GM19328 (cell line): ENCODE measurements at regions not wholly inside any gene's neighbourhood (a gene's known extent, or its start where the extent isn't known, plus 50 kb on each side); places are given as distances from the start of the nearest gene placed in this dataset.
"Not testable (repeated sequence)": the region's sequence is repeated elsewhere in the genome, so short reads cannot be mapped to it uniquely, and the experiment has no call there.

Experiments
- ATAC-seq: cut with Tn5 transposase; IDR thresholded peaks from one replicate; pipeline ENCODE4 v1.9.1; 2021; ENCODE audit warnings: mild to moderate bottlenecking, moderate library complexity; ENCODE audit not compliant: unreplicated experiment

DNA sequence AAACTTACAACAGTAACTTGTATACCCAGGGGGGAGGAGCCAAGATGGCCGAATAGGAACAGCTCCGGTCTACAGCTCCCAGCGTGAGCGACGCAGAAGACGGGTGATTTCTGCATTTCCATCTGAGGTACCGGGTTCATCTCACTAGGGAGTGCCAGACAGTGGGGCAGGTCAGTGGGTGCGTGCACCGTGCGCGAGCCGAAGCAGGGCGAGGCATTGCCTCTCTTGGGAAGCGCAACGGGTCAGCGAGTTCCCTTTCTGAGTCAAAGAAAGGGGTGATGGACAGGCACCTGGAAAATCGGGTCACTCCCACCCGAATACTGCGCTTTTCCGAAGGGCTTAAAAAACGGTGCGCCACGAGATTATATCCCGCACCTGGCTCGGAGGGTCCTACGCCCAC lies 278.8 kb downstream of the FAM47B start:
- not testable (repeated sequence) for ATAC-seq

DNA sequence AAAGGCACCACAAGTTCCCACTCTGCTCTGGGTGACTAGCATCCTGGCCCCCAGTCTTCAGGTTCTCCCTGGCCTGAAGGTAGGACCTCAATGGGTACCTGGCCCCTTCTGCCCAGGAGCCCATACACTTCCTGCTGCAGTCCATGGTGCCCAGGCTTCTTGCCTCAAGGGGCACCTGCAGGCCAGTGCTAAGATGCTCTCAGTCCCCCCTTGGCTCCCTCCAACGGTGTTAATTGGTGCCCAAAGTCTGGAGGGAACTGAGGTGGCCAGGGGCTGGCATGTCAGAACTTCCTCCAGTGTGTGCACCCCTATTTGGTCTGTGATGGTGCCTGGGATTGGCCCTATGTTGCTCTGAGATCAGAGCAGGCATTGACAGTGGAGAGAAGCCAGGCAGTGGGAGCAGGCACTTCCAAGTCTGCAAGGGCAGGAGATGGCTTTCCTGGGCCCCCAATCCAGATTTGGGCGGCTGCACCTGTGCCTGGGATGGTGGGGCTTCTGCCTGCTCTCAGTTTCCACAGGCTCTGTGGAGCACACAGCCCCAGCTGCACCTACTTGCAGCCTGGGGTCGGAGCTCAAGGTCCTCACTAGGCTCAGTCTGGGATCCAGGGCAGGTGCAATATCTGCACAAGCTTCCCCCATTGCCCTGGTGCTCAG lies 301.6 kb downstream of the FAM47B start:
- ATAC-seq: no peak

DNA sequence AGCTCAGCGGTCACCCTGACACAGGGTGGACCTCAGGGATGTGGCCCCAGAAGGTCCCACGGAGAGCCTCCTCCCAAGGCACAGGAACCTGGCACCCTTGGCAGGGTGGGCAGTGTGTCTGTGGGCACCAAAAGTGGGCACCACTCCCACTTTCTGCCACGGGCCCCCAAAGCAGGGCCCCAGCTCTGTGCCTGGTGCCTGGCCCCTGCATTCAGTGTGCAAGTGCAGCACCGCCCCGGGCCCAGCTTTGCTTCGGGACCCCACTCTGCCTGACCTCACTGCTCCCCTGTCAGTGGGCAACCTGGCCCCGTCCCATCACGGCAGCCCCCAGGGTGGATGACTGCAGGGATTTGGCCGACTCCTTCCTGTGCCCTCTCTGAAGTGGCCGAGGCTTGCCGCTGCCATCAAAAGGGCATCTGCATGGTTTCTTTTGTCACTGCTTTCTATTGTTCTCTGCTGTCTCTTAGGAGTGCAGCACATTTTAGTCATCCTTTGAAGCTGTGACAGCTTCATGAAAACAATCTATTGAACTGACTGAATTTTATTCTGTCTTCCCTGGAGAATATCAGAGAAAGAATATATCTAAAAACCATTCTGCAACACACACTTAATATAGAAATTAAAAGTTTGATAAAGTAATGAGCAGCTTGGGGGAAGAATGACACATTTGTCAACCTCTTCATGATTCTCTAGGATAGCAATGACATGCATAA lies 302.4 kb downstream of the FAM47B start:
- no peak for ATAC-seq

DNA sequence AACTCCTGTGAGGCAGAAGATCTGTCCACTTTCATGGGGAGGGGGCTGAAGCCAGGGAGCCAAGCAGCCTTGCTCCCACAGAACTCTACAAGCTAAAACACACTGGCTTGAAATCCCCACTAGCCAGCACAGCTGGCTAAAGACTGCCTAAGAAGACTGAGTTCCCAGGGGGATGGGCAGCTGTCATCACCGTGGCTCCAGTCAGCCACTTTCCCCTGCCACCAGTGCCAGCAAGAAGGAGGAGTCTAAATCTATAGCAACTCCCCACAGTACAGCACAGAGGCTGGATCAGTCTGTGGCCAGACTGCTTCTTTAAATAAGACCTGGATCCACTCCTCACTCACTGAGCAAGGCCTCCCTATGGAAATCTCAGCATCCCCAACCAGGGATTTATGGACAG lies 308.6 kb downstream of the FAM47B start:
- ATAC-seq: no peak

DNA sequence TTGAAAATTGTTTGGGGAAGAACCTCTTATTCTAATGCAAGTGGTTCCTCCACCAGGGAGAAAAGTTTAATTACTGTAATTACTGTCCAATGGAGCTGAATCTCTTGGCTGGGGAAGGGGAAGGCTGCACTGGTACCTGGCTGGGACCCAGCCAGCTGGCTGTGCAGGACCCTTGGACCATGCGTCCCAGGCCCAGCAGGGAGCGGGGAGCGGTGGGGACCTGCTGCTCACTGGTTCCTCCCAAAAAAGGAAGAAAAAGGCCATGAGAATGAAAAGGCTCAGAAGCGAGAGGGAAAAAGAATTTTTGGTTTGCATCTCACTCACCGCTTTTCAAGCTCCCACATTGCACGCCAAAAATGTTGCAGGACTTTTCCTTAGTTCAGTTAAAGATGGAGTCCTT lies 333.5 kb downstream of the FAM47B start:
- no peak for ATAC-seq

DNA sequence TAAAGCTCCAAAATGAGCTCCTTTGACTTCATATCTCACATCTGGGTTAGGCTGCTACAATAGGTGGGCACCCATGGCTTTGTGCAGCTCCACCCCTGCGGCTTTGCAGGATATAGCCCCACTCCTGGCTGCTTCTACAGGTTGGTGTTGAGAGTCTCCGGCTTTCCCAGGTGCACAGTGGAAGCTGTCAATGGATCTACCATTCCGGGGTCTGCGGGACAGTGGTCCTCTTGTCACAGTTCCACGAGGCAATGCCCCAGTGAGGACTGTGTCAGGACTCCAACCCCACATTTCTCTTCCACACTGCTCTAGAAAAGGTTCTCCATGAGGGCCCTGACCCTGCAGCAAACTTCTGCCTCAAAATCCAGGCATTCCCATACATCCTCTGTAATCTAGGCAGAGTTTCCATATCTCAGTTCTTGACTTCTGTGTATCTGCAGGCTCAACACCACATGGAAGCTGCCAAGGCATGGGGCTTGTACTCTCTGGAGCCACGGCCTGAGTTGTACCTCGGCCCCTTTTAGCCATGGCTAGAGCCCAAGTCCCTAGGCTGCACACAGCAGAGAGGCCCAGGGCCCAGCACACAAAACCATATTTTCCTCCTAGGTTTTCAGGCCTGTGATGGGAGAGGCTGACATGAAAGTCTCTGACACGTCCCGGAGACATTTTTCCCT lies 342.8 kb downstream of the FAM47B start:
- no peak for ATAC-seq

DNA sequence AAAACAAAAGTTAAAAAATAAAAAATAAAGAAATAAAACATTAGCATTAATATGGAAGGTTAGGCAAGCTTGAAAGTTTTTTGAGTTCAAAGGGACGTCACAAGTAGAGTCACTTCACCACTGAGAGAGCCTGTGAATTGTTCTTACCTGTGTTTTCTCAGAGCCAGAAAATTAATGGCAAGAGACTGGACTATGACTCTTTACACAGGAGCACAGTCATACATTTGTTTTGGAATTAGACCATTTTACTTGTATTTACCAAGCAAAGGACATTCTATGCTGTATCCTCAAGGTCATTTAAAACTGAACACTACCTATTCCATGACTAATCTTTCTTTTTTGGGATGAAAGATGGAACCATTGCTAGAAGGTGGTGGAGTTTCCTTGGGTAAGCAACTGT lies 346.1 kb downstream of the FAM47B start:
- ATAC-seq: no peak

DNA sequence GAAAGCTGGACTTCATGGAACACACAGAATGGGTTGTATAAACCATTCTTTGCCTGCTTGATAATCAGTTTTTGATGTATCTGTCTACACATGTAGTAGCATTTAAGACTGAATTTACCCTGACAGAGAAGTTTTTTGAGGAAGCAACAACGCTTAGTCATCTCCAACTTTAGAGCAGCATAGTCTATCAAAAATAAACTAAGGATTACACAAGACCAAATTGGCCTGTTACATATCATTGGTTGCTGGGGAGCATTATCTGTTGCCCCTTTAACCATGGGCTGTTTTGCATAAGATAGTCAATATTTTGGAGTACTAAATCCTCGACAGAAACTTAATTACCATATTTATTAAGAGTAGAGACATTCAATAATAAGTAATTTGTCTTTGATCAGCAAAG lies 347.4 kb downstream of the FAM47B start:
- ATAC-seq: no peak

DNA sequence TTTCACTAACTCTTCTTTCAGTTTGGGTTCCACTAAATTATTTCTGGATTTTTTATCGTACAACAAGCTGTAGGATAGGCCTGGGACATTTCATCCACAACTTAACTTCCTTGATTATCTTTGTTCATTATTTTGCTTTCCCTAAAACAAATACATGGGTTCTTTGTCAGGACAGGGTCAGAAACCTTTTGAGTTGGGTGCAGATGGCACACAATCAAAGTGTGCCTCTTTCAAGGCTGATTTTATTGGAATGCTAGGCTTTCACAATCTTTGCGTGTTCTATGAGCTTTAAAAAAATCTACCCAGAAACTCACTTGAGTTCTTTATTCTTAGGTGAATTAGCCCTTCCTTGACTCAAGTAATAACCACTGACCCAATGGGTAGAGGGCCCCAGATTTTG lies 348.4 kb downstream of the FAM47B start:
- ATAC-seq: no peak

DNA sequence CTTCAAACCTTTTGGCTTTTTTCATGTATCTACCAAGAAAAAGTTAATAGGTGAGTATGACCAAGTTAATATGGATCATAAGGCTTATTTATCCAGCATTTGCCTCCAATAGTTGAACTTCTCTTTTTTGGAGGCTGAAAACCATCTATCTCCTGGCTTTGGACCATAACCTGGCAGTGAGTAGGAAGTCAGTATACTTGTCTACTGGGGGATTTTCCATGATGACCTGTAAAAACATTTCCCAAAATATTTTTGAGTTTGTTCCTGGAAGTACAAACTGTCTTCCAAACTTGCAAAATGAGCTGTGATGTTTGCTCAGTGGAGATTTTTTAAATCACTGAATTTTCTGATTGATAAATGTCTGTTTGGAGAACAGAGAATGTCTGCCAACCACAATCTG lies 349.9 kb downstream of the FAM47B start:
- ATAC-seq: no peak

DNA sequence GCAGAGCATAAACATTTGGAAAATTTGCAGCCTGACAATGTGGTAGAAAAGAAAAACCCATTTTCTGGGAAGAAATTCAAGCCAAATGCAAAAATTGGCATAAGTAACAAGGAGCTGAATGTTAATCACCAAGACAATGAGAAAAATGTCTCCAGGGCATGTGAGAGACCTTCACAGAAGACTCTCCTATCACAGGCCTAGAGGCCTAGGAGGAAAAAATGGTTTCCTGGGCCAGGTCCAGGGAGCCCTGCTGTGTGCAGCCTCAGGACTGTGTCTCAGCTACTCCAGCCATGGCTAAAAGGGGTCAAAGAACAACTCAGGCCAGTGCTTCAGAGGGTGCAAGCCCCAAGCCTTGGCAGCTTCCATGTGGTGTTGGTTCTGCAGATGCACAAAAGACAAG lies 362.4 kb downstream of the FAM47B start:
- not testable (repeated sequence) for ATAC-seq

DNA sequence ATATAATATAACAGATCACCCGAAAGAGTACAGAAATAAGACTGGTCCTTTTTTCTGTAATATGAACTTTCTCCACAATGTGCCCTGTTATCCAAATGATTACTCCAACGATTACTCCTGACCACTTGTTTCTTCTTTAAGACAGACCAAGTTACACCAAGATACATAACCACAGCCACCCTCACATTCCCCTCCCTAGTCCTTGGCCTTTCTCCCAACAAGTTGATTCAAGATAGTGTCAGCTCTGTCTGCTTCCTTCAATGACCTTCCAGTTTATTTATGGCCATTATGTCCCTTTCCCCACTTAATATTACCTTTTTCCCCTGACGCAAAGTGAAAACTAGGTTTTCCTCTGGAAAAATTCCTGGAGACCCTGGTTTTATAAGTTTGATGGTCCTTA lies 397.2 kb downstream of the FAM47B start:
- no peak for ATAC-seq

DNA sequence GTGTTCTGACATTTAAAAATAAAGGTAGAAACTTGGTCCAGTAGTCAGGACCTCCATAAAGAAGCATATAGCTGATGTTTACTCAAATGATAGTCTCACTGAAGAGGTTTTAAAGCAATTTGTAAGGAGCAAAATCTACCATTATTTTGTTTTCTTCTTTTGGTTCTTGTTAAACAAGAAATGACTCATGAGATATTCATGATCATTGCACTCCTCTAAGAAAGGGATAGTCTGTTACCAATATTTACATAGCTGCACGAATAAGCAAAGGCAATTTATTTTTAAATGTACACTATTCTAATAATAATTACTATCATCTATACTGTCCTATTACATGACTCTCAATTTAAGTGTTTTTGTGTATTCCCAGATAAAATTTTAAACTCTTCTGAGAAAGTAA lies 397.9 kb downstream of the FAM47B start:
- ATAC-seq: no peak

DNA sequence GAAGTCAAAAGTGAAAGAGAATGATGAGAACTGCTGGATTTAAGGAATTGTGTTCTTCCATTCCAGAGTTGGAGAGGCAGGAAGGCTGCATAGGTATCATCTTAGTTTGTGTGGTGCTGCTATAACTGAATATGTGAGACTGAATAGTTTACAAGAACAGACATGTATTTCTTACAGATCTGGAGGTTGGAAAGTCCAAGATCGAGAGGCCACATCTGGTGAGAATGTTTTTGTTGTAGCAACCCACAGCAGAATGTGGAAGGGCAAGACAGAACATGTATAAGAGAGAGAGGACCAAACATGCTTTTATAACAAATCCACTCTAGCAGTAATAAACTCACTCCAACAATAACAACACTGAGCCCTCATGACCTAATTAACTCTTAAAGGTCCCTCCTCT lies 408.6 kb downstream of the FAM47B start:
- no peak for ATAC-seq

DNA sequence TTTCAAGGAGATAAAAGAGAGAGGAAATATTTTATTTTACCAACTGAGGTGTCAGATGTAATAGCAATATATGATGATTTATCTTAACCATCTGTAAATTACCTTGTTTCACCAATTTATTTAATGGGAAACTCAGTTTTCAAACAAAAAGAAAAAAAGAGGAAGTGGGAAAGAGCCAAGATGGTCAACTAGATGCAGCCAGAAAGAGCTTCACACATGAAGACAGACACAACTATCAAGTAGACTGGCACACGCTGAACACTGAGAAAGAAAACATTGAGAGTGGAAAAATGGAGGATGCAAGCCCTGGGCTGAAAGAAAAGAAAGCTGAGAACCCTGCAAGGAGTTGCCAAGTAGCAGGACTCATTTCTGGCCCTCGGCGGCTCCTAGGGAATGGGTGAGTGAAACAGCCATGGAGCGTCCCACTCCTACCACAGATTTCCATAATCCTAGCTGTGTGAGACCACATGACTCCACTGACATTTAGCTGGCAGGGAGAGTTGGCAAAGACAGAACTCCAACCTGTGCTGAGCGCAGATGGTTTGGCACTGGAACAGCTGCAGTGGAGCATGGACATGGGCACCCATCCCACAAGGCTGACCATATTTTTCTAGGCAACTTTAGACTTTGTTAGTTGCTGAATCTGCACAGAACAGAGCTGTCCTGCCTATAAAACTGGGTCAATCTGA lies 409.3 kb downstream of the FAM47B start:
- no peak for ATAC-seq

DNA sequence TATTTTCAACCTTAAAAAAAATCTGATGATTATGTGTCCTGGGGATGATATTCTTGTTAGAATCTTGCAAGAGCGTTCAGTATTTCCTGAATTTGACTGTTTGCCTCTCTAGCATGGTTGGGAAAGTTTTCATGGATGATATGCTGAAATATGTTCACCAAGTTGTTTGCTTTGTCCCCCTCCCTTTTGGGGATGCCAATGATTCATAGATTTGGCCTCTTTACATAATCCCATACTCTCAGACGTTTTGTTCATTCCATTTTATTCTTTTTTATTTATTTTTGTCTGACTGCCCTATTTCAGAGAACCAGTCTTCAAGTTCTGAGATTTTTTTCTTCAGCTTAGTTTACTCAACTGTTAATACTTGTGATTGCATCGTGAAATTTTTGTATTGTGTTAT lies 415.1 kb downstream of the FAM47B start:
- ATAC-seq: no peak

DNA sequence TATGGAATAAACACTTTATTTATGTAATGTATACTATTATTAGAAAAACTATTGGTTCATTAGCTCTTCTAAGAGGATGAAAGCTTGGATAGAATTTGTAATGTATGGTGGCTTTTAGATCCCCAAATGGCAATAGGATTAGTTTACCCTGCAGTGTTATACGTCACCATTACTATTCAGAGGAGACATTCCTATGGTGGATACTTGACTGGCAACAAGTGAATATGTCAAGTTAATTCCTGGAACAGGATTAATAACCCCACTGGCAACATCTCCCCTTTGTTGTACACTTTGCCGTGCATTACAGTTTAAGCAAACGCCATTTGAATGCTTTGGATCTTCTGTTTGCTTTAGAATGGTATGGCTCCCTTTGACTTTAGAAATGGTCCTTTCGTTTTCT lies 420.3 kb downstream of the FAM47B start:
- no peak for ATAC-seq

DNA sequence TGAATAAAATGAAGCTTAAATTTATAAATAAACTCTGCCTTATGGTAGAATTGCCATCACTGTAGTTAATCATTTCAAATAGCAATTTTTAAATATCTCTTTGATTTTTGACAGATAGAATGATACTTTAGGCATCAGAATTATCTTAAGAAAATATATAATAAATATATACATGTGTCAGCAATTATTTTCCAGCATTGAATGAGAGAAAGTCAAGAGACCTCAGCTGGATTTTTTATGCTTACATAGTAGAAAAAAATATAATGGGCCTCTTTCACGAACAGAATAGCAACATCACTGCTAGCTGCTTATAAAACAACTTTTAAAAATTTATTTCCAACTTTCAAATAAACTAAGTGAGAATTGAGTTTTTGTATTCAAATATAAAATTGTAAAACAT lies 424.0 kb upstream of the MAGEB16 start:
- no peak for ATAC-seq

DNA sequence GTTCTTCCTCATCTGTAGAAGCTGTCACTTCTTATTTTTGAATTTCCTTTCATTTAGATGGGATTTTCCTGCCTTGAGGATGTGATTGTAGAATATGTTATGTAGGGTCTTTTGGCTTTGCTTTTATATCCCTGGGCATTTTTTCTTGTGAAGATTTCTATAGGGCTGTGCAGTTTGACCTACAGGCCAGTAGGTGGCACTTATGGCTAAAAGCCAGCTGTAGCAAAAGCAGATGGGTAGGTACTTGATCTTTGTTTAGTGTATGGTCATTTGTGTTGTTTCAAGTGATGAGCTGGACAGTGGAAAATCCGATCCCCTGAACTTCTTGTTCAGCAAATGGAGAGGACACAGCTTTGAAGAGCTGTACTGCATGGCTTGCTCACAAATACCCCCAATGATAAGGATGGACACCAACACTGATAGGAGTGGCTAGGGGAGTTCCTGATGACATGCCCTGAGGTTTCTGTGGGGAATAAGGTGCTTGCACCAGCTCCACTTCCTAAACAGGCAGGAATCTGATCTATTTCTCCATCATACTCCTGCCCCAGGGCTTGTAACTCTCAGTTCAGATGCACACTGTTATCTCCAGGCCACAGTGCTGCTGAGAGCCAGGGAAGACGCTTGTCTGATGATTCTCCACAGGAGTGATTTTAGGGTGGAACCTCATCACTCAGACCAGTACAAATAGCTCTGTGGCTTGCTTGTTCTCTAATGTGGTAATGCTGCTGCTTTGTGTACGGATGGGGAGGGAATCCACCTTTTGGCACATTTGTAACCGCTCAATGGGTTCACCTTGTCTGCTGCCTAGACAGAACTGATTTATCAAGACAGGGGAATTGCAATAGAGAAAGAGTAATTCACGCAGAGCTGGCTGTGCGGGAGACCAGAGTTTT lies 417.1 kb upstream of the MAGEB16 start:
- ATAC-seq: peak; percentile 76

DNA sequence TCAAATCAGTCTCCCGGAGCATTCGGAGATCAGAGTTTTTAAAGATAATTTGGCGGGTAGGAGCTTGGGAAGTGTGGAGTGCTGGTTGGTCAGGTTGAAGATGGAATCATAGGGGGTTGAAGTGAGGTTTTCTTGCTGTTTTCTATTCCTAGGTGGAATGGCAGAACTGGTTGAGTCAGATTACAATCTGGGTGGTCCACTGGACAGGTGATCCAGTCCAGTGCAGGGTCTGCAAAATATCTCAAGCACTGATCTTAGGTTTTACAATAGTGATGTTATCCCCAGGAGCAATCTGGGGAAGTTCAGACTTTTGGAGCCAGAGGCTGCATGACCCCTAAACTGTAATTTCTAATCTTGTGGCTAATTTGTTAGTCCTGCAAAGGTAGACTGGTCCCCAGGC lies 416.4 kb upstream of the MAGEB16 start:
- not testable (repeated sequence) for ATAC-seq

DNA sequence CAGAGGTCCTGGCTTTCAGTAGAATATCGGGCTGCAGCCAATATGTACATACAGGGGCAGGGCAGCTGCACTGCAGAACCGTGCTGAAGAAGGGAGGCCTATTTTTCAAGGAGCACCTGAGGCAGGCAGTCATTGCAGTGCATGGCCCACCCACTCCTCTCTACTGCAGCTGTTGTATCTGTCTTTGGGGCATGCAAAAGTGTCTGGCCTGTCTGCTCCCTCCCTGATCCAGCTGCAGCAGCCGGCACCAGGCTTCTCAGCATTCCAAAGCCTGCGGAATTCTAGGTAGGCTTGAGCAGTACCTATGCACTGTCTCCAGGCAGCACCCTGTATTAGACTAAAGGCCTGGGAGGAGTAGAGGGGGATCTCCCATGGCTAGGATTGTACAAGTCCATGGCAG lies 415.2 kb upstream of the MAGEB16 start:
- ATAC-seq: no peak
